Right kidney (tissue), 1 donor: ENCODE measurements at regions not wholly inside any gene's neighbourhood (a gene's known extent, or its start where the extent isn't known, plus 50 kb on each side); places are given as distances from the start of the nearest gene placed in this dataset.
"Not testable (repeated sequence)": the region's sequence is repeated elsewhere in the genome, so short reads cannot be mapped to it uniquely, and the experiment has no call there.

Source experiments
- DNase-seq: peaks from one replicate; pipeline ENCODE4 v3.0.0-alpha.2; 2016

DNA sequence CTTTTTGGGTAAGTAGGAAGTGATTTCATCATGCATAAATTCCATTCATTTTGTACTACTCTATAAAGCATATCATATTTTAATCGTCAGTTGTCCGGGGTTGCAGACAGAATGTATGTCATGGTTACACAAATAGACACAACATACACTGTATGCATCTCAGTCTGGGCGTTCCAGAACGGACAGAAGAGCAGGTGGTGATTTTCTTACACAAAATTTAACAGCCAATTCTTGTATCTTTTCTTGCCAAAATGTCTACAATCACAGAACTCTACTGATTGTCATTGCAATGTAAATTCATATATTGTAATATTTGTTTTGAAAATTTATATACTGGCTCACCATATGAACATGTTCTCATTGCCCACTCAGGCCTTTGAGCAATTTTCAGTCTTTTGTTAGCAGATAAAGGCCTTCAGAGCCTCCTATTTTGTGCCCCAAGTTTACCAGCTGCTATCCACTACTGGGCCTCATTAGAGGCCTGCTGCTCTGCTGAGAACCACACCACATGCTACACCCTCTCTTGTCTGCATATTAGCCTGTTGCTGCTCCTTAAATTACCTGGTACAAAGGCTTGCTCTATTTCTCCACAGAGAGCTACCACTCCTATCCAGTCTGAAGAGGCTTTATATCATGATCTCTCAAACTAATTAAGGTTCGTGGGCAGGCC lies 61.5 kb downstream of the PRDM13 start:
- no peak for DNase-seq

DNA sequence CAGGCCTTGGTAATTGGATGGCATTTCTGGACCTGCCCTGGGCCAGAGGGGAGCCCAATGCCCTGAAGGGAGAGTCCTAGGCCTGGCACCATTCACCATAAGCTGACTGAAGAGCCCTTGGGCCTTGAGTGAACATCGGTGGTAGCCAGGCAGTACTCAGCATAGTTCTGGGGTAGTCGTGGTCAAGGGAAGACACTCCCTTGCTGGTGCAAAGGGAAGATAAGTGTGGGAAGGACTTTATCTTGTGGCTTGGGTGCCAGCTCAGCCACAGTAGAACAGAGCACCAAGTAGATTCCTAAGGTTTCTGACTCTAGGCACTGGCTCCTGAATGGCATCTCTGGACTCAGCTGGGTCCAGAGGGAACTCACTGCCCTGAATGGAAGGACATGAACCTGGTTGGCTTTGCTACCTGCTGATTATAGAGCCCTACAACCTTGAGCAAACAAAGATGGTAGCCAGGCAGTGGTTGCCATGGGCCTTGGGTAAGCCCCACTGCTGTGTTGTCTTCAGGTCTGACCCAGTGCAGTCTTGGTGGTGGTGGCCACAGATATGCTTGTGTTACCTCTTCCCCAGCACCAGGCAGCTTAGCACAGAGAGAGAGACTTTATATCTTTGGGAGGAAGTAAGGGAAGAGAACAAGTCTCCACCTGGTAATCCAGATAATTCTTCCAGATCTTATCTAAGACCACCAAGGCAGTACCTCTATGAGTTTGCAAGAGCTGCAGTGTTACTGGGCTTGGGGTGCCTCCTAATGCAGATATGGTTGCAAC lies 83.5 kb downstream of the PRDM13 start:
- DNase-seq = no peak

DNA sequence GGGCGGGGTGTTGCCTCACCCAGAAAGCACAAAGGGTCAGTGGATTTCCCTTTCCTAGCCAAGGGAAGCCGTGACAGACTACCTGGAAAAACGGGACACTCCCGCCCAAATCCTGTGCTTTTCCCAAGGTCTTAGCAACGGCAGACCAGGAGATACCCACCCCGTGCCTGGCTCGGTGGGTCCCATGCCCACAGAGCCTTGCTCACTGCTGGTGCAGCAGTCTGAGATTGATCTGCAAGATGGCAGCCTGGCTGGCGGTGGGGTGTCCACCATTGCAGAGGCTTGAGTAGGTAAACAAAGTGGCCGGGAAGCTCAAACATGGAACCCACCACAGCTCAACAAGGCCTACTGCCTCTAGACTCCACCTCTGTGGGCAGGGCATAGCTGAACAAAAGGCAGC lies 95.7 kb downstream of the PRDM13 start:
- not testable (repeated sequence) for DNase-seq

DNA sequence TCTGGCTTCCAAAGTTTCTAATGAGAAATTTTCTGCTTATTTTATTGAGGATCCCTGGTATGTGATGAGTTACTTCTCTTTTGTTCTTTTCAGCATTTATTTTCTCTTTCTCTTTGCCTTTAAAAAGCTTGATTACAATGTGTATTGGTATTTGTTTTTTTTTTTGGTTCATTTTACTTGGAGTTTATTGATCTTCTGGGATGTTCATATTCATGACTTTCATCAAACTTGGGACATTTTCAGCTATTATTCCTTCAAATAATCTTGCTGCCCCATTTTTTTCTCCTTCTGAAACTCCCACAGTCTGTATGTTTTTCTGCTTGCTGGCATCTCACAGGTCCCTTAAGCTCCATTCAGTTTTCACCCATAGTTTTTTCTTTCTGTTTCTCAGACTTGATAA lies 102.4 kb downstream of the PRDM13 start:
- DNase-seq = no peak

DNA sequence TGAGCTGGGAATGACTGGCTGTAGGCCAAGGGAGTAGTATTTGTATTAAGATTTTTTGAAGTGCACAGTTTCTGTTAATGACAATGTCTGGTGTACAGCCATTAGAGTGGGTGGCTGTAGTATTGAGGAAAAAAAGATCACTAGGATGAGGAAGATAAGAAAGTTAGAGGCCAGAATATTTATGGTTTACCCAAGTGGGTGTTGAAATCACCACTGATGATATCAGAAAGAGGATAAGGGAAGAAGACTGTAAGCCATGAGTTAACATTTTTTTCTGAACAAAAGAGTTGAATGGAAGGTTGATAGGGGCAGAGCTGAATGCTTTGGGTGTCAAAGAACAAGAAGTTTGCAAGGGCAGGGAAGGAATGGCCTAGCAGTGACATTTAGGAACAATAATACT lies 104.7 kb downstream of the PRDM13 start:
- DNase-seq = no peak

DNA sequence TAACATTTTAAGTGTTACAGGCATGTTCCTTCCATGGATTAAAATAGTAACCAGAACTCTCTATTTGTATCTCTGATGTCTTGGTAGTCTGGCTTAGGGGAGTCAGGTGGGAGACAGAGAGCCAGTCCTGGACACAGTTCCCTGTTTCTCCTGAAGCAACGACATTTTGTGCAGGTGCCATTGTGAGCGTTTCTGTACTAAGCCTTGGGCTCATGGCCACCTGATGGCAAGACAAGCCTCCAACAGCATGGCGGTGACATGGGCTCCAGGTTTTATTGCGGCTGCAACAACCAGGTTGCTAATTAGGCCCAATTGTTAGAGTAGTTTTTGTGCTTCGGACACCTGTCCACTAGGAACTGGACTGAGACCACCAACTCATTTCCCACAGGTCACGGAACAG lies 105.3 kb downstream of the PRDM13 start:
- no peak for DNase-seq

DNA sequence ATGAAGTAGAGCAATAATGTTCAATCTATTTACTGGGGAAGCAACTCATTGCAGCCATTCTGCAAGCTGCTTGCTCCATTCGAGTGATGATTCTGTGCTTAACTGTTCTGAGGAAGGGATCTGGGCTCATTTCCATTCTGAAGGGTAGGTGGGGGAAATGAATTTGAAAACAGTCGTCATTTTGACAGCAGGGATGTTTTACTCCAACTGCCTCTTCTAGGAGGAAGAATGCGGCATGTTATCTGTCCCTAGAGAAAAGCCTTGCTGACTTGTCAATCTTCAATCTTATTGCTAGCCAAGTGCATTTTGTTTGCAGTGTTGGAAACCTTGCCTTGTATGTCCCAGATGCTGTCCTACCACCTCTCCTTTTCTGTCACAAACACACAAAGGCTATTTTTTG lies 105.9 kb downstream of the PRDM13 start:
- DNase-seq = no peak

DNA sequence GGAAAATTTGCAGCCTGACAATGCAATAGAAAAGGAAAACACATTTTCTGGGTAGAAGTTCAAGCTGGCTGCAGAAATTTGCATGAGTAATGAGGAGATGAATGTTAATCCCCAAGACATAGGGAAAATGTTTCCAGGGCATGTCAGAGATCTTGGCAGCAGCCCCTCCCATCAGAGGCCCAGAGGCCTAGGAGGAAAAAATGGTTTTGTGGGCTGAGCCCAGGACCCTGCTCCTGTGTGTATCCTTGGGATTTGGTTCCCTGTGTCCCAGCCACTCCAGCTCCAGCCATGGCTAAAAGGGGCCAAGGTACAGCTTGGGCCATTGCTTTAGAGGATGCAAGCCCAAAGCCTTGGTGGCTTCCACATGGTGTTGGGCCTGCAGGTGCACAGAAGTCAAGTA lies 115.4 kb downstream of the PRDM13 start:
- DNase-seq = not testable (repeated sequence)

DNA sequence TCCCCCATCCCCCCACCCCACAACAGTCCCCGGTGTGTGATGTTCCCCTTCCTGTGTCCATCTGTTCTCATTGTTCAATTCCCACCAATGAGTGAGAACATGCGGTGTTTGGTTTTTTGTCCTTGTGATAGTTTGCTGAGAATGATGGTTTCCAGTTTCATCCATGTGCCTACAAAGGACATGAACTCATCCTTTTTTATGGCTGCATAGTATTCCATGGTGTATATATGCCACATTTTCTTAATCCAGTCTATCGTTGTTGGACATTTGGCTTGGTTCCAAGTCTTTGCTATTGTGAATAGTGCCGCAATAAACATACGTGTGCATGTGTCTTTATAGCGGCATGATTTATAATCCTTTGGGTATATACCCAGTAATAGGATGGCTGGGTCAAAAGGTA lies 123.6 kb downstream of the PRDM13 start:
- not testable (repeated sequence) for DNase-seq

DNA sequence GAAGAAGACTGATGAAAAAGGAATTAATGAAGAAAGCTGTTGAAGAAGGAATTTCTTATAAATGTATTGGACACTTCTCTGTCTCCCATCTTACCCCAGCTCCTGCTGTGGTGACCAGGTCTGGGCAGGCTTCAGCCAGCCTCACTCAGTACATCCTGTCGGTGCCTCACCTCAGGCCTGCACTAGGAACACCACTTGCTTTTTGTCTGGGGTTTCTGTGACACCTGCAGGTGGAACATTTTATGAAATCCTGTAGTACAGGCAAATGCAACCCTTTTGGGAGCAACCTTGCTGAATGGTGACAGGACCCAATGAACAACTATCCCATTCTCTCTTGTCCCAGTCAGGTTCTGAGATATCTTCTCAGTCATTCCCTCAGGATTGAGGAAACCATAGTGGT lies 129.7 kb downstream of the PRDM13 start:
- no peak for DNase-seq

DNA sequence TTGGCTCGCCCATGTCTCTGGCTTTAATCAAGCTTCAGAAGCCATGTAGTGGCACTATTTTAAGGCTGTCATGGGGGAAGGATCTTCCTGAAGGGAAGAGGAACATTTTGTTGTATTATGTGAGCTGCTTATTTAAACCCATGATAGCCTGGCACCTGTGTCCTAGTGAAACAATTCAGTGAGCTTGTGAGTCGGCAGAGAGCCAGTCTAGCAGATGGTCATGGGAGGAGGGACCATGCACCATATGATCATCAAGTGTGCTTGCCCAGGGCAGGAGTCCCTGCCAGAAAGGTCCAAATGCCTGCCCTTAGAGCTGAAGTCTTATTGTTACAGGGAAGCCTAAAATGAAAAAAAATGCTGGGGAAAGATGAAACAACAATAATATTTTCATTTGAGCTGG lies 132.9 kb downstream of the PRDM13 start:
- no peak for DNase-seq

DNA sequence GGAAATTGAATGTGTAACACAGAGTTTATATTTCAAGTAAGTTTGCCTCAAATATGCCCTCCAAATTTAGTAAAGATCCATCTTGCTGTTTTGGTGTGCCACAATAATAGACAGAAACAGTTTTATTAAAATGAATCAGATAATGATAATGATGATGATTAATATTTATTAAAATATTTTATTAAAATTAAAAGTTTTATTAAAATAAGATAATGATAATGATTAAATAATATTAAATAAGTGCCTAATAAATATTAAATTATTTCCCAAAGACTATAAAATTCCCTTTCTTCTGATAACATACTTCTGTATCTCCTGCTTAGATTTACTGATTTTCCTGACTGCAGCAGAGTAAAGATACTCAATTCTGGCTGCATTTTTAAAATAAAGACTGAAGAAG lies 134.5 kb downstream of the PRDM13 start:
- DNase-seq = no peak

DNA sequence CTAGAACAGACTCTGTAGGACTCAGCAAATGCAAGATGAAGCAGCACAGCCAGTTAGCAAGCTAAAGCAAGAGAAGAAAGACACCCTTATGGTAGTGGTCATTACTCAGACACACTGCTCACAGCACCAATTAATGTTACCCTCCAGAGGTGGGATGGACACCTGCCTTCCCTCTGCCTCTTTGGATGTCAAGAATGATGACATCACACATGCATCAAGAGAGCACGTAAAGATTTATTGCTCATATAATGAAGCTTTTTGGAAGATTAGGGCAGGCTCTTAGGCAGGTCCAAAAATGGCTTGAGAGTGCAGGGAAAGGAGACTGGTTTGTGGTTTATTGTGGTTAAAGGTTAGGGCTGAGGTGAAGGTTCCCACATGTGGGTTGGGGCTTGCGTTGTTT lies 137.0 kb downstream of the PRDM13 start:
- DNase-seq = no peak

DNA sequence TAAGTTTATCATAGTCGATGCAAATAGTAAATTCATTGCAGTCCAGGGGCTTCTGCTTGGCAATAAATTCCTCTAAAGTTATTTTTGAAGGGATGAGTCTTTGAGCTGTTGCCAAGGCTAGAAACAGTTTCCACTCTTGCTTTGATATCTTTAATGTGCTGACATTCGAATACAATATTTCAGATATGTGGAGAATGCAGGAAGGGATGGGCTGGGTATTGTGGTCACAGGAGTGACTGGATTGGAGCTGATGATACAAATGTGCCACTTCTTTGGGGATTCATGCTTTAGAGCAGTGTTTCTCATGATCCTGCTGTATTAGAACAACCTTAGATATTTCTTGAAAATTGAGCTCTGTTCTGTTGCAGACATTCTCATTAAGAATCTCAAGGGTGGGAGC lies 139.0 kb downstream of the PRDM13 start:
- no peak for DNase-seq

DNA sequence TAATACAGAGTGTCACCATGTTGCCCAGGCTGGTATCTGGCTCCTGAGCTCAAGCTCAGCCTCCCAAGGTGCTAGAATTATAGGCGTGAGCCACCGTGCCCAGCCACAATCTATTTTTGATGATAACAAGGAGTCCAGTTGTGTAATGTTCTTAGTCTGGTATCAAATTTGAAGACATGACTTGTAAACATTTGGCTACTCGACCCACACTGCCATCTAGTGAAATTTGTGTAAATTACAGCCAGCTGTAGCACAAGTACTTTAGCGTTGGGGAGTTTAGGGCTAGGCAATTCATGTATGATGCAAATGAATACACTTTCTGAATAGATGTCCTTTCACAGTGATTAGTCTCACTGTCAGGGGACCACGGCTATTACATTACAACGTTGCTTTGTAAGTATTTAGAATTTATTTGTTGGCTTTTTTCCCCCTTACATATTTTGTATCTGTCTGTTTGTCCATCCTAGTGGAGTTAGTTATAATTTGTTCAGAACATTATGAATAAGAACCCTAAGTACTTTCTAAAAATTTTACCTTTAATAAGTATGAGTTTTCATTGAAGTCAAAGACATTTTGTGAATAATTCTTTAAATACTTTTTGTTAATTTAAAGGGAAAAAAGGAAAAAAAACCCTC lies 139.7 kb downstream of the PRDM13 start:
- DNase-seq = peak; percentile 12

DNA sequence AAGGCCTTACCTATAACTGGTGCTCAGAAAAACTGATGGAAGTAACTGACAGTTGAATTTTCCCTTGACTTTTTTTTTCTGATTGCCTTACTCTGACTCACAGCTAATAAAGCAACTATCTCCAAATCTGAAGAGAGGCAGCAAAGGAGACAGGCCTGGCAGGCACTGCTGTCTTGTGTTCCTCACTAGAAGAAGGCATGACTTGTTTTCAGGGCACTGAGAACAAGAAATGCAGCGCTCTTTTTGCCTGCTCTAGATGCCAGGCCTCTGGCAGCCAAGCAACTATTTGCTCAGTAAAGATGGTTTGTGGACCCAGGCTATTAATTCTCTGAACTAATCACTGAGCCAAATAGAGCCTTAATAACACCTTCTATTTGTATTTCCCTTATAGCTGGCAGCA lies 155.1 kb downstream of the PRDM13 start:
- no peak for DNase-seq

DNA sequence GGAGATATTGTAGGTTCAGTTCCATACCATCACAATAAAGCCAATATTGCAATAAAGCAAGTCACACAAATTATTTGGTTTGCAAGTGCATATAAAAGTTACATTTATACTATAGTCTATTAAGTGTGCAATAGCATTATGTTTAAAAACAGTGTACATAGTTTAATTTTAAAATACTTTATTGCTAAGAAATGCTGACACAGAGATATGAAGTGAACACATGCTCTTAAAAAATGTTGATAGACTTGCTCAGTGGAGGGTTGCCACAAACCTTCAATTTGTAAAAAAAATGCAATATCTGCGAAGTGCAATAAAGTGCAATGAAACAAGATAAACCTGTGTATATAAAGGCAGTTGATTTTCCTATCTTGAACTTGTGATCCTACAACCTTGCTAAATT lies 161.5 kb downstream of the PRDM13 start:
- DNase-seq = no peak

DNA sequence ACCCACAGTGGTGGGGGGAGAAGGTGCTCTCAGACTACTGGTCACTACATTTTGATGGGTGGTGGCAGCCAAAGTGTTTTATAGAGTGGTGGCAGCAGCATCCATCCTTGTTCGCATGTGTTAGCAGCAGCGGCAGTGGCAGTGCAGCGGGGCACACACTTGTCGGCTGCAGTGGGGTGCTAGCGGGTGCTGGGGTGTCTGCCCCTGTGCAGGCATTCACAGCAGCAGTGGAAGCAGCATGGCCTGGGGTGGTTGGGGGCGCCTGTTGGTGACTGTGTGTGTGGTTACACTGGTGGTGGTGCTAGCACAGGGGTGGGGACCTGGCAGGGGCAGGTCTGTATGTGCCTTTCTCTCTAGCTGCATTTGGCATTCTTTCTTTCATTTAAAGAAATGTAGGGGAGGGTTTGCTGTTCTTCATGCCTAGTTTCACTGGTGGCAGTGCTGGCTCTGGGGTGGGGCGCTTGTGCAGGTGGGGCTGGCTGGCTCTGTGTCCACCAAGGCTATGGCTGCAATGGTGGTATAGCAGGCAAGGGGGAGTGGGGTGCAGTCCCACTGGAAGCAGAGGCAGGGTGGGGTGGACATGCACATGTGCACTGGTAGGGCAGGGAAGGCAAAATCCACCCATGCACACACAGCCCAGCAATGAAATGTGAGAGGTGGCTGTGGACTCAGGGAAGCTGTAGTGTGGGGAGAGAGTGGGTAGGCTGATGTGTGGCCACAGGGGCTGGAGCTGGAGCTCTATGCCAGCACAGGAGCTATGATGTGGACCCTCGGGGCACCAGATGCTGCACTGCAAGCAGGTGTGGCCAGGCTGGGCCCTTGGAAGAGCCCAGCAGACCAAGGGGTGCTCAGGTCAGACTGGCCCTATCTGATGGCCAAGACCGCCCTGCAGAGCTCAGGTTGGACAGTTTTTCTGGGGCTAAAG lies 173.3 kb downstream of the PRDM13 start:
- DNase-seq = no peak

DNA sequence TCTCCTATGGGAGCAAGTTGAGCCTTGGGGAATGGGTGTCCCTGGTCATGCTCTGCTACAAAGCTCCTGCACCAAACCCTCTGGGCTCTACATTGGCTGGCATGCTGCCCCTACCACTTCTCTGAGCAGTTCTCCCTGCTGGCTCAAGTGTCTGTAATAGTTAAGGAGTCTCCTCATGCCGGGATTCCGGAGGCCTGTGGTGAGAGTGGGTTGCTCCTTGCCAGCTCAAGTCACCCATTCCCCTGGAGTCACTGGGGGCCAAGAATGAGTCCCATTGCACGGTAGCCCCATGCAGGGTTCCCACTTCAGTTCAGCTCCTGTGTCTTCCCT lies 173.9 kb downstream of the PRDM13 start:
- no peak for DNase-seq

DNA sequence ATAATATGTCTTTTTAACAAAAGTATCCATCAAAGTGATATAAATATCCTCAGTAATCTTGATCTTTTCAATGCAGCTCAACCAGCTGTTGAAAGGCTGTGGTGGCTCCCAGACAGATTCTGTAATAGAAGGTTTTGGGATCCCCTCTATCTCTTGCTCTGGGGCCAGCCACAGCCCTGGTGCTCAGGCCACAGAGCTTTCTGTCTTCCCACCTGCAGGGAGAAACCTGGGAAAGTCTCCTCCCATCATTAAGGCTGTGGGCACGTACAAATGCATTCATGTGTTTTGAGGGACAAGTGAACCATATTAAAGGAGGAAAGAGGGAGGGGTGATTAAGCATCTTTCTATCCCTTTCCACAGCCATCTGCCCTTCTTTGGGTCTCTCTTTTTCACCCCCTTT lies 183.1 kb downstream of the PRDM13 start:
- no peak for DNase-seq

DNA sequence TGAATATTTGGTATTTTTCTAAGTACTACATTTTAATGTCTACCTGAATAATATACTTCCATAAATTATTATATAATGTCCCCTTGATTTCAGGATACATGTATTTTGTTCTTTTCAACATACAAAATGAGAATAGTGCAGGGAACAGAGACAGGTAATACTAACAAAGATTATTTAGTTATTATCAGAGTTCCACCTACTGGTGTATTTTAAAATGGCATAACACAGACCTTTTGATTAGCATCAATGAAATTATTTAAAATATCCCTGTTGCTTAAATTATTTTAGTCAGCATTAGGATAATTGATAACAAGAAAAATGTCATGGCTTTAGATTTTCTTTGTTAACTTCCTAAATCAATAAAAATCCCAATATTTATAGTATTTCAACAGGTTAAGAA lies 184.0 kb downstream of the PRDM13 start:
- DNase-seq = no peak

DNA sequence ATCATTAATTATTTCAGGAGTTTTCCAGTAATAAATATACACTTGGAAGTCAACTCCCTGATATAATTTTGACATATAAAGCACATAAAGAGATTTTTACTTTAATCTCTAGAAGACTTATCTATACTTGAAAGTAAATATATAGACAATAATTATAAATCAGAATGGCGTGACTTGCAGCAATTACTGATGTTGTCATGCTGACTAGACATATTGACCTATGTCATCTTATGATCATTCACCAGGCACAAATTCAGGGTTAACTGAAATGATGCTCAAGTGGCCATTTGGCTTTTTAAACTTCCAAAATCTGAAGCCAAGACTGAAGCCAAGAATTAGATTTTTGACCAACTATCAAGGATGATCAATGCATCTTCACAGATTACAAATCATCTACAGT lies 192.2 kb downstream of the MCHR2 start:
- no peak for DNase-seq
